NCI-H1436 (cell line): ENCODE measurements at regions not wholly inside any gene's neighbourhood (a gene's known extent, or its start where the extent isn't known, plus 50 kb on each side); places are given as distances from the start of the nearest gene placed in this dataset.
"Not testable (repeated sequence)": the region's sequence is repeated elsewhere in the genome, so short reads cannot be mapped to it uniquely, and the experiment has no call there.

ENCODE experiments used
- DNase-seq: peaks from one replicate; lab custom pipeline; 2025; lab: John Stamatoyannopoulos, UW

GRCh38 chr9:30160570-30160969 is 2223.9 kb upstream of the ACO1 start:
- DNase-seq: no peak

- no peak for DNase-seq
Measured at GRCh38 chr9:30172206-30172605, 2212.2 kb upstream of the ACO1 start.

DNA sequence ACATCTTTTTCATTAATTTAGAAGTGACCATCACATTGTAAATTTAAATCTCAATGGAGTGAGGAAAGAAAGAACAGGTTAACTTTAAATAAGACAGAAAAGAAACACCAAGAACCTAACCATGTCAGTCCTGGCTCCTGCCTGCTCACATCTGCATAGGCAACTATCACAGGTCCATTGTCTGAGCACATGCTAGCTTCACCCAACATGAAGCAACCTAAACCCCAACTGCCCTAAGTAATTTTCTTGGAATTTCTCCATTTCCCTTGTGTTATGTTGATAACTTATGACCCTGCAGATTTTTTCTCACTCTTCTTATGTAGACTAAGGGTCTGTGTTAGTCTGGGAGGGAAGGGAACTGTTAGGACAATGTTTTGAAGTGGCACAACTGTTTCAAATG is 2205.8 kb upstream of the ACO1 start:
- DNase-seq: no peak

DNA sequence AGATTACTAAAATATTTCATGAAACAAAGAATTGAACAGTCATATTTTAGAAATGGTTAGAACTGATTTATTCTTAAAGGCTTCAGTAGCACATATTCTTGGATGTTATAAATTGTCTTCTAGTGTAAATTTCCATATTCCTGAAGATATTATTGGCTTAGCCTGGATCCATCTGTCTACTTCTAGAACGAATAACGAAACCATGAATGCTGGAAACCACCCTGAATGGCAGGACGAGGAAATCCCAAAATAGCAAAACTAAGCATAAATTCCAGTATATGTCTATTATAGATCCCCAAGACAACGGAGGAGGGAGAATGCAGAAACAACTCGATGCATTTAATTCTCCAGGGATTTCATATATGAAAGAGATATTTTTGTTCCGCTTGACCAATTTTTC is 2191.0 kb upstream of the ACO1 start:
- DNase-seq: no peak

GRCh38 chr9:30196941-30197340 is 2187.5 kb upstream of the ACO1 start:
- DNase-seq: no peak

- DNase-seq: no peak
Measured at GRCh38 chr9:30197453-30197852, 2187.0 kb upstream of the ACO1 start.

GRCh38 chr9:30197954-30198353 is 2186.5 kb upstream of the ACO1 start:
- DNase-seq: peak; percentile 16

GRCh38 chr9:30198463-30199309 is 2185.8 kb upstream of the ACO1 start:
- no peak for DNase-seq

DNA sequence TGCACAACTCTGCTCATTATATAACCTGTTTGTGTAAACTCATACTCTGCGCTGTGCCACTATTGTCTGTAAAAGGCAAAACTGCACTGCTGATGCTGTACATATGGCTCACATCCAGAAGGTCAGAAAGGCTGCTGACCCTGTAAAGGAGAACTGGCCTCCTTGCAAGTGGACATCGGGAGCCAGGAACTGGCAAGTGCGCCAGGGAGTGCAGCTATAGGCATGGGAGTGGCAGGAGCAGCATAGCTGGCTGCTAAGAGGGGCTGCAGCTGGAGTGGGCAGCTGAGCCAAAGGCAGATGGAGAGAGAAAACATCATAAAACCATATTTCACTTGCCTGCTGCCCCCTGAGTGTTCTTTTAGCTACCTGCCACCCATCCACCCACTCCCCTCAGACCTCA is 2183.4 kb upstream of the ACO1 start:
- no peak for DNase-seq

DNA sequence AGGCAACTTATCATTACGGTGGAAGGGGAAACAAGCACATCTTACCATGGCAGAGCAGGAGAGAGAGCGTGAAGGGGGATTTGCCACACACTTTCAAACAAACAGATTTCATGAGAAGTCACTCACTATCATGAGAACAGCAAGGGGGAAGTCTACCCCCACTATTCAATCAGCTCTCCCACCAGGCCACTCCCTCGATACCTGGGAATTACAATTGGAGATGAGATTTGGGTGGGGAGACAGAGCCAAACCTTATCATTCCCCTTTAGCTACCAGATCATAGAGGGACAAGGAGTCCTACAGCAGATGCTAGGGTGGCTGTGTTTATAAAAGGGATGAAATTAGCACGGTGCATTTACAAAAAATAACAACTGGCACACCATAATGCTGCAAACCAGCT is 2149.4 kb upstream of the ACO1 start:
- DNase-seq: no peak

- DNase-seq: no peak
Measured at GRCh38 chr9:30235564-30235963, 2148.9 kb upstream of the ACO1 start.

DNA sequence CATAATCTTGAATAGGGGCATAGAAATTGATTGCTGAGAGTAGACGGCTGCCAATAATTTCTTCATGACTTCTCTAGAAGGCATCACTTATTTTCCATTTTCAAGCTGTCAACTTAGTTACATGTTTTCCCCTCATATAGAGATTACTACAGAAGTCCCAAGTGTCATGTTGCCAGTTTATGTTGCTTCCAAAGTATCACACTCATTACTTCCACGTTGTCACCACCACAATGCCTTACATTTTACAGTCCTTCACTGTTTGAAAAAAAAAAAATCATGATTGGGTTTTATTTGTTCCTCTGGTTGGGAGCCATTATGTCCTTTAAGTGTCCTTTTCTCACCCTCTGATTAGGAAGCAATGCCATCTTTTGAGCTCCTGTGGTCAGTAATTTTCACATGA is 2144.6 kb upstream of the ACO1 start:
- DNase-seq: no peak

GRCh38 chr9:30243467-30243866 is 2141.0 kb upstream of the ACO1 start:
- no peak for DNase-seq

- DNase-seq: no peak
Measured at GRCh38 chr9:30244877-30245276, 2139.6 kb upstream of the ACO1 start.

DNA sequence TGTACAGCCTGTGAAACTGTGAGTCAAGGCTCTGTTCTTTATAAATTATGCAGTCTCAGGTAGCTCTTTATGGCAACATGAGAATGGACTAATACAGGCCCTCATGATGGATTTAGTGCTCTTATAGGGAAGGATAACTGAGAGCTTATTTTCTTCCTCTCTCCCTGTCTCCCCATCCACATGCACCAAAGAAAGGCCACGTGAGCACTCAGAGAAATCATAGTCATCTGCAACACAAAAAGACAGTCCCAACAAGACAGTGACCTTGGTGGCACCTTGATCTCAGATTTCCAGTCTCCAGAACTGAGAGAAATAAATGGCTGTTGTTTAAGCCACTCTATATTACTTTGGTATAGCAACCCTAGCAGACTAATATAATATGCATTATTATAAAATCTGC is 2133.6 kb upstream of the ACO1 start:
- DNase-seq: no peak

DNA sequence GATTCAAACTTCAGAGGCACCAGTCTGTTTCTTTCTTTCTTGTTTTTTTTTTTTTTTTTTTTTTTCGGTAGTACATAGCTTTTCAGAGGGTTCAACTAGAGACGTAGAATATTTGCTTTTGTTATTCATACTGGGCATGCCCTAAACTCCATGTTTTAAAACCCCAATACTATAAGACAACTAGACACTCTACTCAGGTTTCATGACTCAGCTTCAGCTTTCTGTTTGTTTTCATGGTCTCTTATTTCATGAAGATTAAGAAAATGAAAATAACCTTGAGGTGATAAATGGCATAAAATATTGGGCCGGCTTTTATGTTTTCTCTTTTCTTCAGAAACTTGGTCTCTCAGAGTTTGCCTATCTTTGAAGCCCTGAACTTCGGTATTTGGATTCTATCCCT is 2126.3 kb upstream of the ACO1 start:
- DNase-seq: no peak

DNA sequence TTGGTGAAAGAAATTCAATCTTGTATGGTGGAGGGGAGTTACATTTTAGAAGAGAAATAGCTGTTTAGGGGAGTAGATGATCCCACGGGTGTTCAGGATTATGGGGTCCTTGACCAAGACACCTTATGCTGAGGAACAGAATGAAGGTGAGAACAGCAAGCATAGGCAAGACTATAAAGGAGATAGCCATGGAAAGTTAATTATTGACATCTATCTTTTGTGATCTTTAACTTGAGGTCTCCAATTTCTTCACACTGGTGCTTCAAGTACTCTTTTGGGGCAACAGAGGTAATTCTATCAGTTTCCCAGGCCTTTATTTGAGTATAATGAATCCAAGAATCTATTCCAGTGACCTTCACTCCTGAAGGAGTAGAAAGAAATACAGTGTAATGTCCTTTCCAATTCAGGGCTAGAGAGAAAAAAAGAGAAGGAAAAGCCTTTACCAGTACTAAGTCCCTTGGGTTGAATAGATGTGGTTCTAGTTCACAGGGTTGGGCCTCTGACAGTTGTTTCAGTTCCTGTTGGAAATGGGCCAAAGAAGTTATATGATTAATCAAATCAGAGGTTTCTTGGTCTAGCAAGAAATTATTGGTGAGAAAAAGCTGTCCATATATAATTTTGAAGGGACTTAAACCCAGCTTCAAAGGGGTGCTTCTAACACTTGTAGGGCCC is 2104.1 kb upstream of the ACO1 start:
- DNase-seq: no peak

GRCh38 chr9:30289435-30289834 is 2095.0 kb upstream of the ACO1 start:
- no peak for DNase-seq

DNA sequence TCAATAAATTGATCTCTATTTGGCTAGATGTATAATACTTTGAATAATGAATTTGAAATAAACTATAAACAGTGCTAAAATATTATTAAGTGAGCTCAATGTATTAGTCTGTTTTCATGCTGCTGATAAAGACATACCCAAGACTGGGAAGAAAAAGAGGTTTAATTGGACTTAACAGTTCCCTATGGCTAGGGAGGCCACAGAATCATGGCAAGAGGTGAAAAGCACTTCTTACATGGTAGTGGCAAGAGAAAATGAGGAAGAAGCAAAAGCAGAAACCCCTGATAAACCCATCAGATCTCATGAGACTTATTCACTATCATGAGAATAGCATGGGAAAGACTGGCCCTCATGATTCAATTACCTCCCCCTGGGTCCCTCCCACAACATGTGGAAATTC is 2092.4 kb upstream of the ACO1 start:
- not testable (repeated sequence) for DNase-seq

GRCh38 chr9:30293231-30293630 is 2091.2 kb upstream of the ACO1 start:
- DNase-seq: no peak

DNA sequence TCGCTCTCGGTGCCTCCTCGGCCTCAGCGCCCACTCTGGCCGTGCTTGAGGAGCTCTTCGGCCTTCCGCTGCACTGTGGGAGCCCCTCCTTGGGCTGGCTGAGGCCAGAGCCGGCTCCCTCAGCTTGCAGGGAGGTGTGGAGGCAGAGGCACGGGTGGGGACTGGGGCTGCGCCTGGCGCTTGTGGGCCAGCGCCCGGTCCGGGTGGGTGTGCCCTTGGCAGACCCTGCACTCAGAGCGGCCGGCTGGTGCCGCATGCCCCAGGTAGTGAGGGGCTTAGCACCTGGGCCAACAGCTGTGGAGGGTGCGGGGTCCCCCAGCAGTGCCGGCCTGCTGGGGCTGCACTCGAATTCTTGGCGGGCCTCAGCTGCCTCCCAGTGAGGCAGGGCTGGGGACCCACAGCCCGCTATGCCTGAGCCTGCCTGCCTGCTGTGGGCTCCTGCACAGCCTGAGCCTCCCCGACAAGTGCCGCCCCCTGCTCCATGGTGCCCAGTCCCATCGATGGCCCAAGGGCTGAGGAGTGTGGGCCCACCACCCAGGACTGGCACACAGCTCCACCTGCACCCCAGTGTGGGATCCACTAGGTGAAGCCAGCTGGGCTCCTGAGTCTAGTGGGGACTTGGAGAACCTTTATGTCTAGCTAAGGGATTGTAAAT is 2085.2 kb upstream of the ACO1 start:
- DNase-seq: no peak

GRCh38 chr9:30301271-30301963 is 2083.0 kb upstream of the ACO1 start:
- DNase-seq: no peak

DNA sequence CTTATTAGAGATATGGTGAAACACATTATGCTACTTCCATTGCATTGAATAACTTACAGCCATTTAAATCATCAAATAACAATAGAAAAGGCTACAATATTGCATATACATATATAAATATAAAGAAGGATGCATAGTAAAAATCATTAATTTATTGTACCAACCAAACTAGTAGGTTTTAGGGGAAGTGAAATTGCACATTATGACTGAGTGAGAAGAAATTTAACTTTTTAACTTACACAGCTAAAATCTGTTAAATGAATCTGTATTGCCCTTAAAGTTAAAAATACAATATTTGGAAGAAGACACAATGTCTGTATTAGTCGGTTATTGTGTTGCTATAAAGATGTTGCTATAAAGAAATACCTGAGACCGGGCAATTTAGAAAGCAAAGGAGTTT is 2073.7 kb upstream of the ACO1 start:
- DNase-seq: no peak
